Activated CD8-positive, alpha-beta T cell treated with anti-CD3 and anti-CD28 coated beads, Interleukin-2, amount 10 ng/mL, durations not matched to agents 7 days and 5 days (primary cell): ENCODE measurements at regions not wholly inside any gene's neighbourhood (a gene's known extent, or its start where the extent isn't known, plus 50 kb on each side); places are given as distances from the start of the nearest gene placed in this dataset.

Experiments
- ATAC-seq: fragments of 150-1000 bp; cut with Tn5 transposase; one replicate; pipeline ENCODE4 v1.10.0; 2021; ENCODE audit warnings: moderate library complexity
- CTCF ChIA-PET: fragments of 350-600 bp; sonication (Branson Sonifier 250); formaldehyde crosslinking; loops from one replicate; lab custom pipeline; 2021; ENCODE audit warnings: antibody characterized with exemption; lab: Charles Lee
- POLR2A ChIA-PET: fragments of 350-600 bp; sonication (Branson Sonifier 250); formaldehyde crosslinking; loops from one replicate; lab custom pipeline; 2021; ENCODE audit warnings: antibody characterized with exemption; lab: Charles Lee
- DNase-seq: peaks from one replicate; pipeline ENCODE4 v3.0.0-alpha.2; 2020
- H3K27ac Mint-ChIP-seq: one replicate; pipeline ENCODE4 v1.8.0; 2021; ENCODE audit warnings: mild to moderate bottlenecking, mixed read lengths
- H3K27me3 Mint-ChIP-seq: one replicate; pipeline ENCODE4 v1.8.0; 2021; ENCODE audit warnings: low read depth, mixed read lengths
- H3K36me3 Mint-ChIP-seq: one replicate; pipeline ENCODE4 v1.8.0; 2021; ENCODE audit warnings: low read depth, mixed read lengths
- H3K4me1 Mint-ChIP-seq: one replicate; pipeline ENCODE4 v1.8.0; 2021; ENCODE audit warnings: low read depth, mixed read lengths
- H3K4me3 Mint-ChIP-seq: one replicate; pipeline ENCODE4 v1.8.0; 2021; ENCODE audit warnings: mild to moderate bottlenecking, mixed read lengths
- H3K9me3 Mint-ChIP-seq: one replicate; pipeline ENCODE4 v1.8.0; 2022; ENCODE audit warnings: mixed read lengths; ENCODE audit not compliant: insufficient read depth

DNA sequence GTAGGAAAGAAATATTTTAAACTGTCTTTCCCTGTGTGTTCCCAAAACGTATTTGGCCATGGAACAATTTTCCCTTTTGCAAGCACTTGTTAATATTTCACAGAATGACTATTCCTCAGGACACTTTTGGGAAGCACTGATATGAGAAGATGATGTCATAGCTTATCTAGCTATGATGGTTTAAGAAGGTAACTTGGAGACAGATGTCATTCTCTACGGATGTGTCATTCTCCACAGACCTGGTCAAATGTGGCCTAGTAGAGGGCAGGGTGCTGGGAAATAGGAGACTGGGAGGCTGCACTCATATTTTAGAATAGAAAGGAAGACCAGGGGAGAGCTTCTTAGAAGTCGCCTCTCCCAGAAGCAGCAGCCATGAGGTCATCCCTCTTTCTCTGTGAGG lies 220.7 kb upstream of the GLI3 start:
- no peak overlapping the region for H3K27ac Mint-ChIP-seq
- ChIA-PET CTCF (no interaction called here), POLR2A (no interaction called here)
- H3K27me3 Mint-ChIP-seq: no peaks in the 10 kb centered on the region
- DNase-seq (no peak), ATAC-seq (no peak)
- H3K9me3 Mint-ChIP-seq: no peaks in the 10 kb centered on the region
- no peaks in the 10 kb centered on the region for H3K4me1 Mint-ChIP-seq
- no peak overlapping the region for H3K4me3 Mint-ChIP-seq
- no peaks in the 10 kb centered on the region for H3K36me3 Mint-ChIP-seq

DNA sequence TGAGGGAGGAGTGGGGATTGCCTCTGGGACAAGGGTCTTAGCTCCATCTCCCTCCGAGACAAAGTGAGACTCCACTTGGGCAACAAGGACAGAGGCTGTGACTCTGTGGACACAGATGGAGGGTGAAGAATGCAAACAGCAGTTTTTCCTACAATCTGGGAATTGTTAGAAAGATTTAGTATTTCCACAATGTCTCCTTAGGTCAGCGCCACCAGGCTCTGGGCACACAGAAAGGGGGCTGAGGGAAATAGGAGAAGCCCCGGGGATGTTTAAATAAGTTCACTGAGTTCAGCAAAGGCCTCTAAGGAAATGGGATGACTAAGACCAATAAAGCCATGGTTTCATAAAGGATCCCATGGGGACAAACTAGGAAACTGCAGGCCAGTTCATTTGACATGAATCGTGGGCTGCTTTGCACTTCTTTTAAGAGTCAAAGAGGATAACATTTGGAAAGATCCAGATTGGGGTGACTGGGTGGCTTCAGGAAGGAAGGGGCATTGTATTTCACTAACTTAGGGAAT lies 219.8 kb upstream of the GLI3 start:
- no peaks in the 10 kb centered on the region for H3K27me3 Mint-ChIP-seq
- ChIA-PET POLR2A (no interaction called here), CTCF (no interaction called here)
- H3K9me3 Mint-ChIP-seq: no peaks in the 10 kb centered on the region
- H3K4me3 Mint-ChIP-seq: no peak overlapping the region
- ATAC-seq (no peak), DNase-seq (no peak)
- no peaks in the 10 kb centered on the region for H3K36me3 Mint-ChIP-seq
- H3K4me1 Mint-ChIP-seq: no peaks in the 10 kb centered on the region
- no peak overlapping the region for H3K27ac Mint-ChIP-seq

DNA sequence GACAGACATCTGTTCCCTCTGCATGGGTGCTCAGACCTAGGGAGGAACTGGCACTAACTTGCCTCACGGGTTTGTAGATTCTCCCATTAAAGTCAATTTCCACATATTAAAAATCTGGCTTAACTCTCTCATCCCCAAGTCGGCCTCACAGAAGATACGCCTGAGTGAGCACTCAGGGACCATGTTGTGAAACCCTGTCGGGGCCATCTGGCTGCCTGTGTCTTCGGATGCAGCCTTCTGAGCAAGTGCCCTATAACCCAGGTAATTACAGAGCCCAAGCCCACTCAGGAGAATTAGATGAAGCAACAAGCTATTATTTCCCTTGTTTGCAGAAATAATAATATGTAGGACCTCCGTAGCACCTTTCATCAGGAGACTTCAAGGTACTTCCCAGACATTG lies 219.3 kb upstream of the GLI3 start:
- Mint-ChIP-seq H3K4me1 (no peaks in the 10 kb centered on the region), H3K9me3 (no peaks in the 10 kb centered on the region), H3K4me3 (no peak overlapping the region), H3K27me3 (no peaks in the 10 kb centered on the region), H3K27ac (no peak overlapping the region), H3K36me3 (no peaks in the 10 kb centered on the region)
- ChIA-PET POLR2A (no interaction called here), CTCF (no interaction called here)
- ATAC-seq (no peak), DNase-seq (no peak)

DNA sequence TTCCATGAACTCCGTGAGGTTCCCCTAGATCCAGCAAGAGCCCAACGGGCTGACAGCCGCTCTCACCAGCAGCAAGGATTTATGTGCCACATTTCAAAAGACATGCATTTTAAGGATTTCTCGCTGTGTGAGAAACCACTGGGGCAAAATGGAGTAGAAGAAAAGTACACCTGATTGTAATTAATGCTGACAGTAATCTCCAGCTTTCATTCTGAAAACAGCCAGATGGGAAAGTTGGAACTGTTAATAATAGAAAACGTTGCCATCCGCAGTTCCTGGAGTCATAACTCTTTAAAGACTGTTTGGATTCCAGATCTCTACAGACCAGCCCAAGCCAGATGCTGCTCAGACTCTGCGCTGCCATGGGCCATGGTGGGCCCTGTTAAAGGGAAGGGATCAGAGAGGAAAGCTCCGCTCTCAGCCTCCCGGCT lies 216.9 kb upstream of the GLI3 start:
- ChIA-PET CTCF (no interaction called here), POLR2A (no interaction called here)
- Mint-ChIP-seq H3K4me1 (no peaks in the 10 kb centered on the region), H3K9me3 (no peaks in the 10 kb centered on the region), H3K4me3 (no peak overlapping the region), H3K27me3 (no peaks in the 10 kb centered on the region), H3K27ac (no peak overlapping the region), H3K36me3 (no peaks in the 10 kb centered on the region)
- ATAC-seq (no peak), DNase-seq (no peak)

DNA sequence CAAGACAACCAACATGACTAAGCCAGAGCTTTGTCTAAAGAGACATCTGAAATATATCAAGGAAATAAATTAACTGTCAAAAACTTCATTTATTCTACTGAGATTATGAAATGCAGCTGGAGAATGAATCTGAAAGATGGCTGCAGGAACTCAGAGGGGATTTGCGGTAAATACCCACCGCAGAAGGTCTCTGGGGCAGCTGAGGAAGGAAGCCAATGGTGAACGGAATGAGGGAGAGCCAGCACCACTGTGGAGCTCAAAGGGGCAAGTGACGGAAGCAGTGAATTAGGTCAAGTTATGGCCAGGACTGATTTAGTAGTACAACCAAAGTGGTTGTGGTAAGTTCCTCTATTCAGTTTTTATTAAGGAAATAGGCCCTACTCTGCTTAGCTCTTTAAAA lies 215.3 kb upstream of the GLI3 start:
- H3K4me1 Mint-ChIP-seq: no peaks in the 10 kb centered on the region
- H3K9me3 Mint-ChIP-seq: peaks cover 2% of the 10 kb centered on the region
- no peaks in the 10 kb centered on the region for H3K27me3 Mint-ChIP-seq
- H3K4me3 Mint-ChIP-seq: no peak overlapping the region
- CTCF ChIA-PET: no interaction called here
- H3K36me3 Mint-ChIP-seq: no peaks in the 10 kb centered on the region
- POLR2A ChIA-PET: no interaction called here
- DNase-seq: no peak
- no peak for ATAC-seq
- no peak overlapping the region for H3K27ac Mint-ChIP-seq

DNA sequence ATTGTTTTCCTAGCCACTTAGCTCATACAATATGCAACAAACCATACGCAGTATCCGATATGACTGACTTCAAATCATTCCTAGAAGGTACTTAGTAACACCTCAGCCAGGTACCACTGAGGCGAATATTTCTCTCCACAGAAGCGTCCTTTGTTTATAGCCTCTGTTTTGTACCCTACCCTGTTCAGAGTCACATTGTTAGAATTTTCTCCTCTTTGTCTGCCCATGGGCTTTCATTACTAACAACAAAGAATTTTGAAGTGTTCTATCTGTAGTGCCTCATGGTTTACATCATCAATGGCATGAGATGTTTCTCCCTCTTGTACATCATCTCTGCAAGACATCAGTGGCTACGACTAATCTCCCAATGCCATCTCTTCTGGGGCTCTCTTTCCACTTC lies 212.4 kb upstream of the GLI3 start:
- CTCF ChIA-PET: no interaction called here
- Mint-ChIP-seq H3K27ac (no peak overlapping the region), H3K36me3 (no peaks in the 10 kb centered on the region), H3K9me3 (peaks cover 3% of the 10 kb centered on the region), H3K4me3 (no peak overlapping the region), H3K27me3 (no peaks in the 10 kb centered on the region), H3K4me1 (no peaks in the 10 kb centered on the region)
- no peak for ATAC-seq
- DNase-seq: no peak
- POLR2A ChIA-PET: no interaction called here

DNA sequence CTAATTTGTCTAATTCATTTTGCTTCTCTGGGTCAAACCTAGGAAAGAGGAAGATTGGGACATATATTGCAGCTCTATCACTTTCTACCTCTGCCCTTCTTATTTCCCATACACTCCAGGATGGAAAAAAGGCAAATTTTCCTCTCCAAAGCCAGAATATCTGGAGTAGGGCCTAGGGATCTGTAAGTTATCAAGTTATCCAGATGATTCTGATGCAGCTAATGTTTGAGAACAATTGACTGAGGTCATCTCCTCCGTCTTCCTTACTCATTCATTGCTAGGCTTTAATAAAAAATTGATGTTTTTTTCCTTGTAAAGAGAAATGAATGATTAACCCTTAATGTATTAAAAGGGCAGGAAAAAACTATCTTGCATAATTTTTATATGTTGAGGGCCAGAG lies 211.9 kb upstream of the GLI3 start:
- no peaks in the 10 kb centered on the region for H3K4me1 Mint-ChIP-seq
- no peaks in the 10 kb centered on the region for H3K36me3 Mint-ChIP-seq
- DNase-seq (no peak), ATAC-seq (no peak)
- CTCF ChIA-PET: no interaction called here
- H3K27me3 Mint-ChIP-seq: no peaks in the 10 kb centered on the region
- no peak overlapping the region for H3K27ac Mint-ChIP-seq
- H3K4me3 Mint-ChIP-seq: no peak overlapping the region
- peaks cover 3% of the 10 kb centered on the region for H3K9me3 Mint-ChIP-seq
- POLR2A ChIA-PET: no interaction called here

DNA sequence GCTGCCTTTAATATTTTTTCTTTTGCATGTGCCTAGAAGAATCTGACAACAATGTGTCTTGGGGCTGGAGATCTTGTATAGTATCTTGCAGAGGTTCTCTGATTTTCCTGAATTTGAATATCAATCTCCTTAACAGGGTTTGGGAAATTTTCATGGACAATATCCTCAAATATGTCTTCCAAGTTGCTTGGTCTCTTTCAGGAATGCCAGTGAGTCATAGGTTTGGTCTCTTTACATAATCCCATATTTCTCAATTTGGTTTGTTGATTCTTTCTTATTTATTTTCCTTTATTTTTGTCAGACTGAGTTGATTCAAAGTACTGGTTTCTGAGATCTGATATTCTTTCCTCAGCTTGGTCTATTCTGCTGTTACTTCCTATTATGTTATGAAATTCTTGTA lies 208.7 kb upstream of the GLI3 start:
- Mint-ChIP-seq H3K27me3 (no peaks in the 10 kb centered on the region), H3K27ac (no peak overlapping the region), H3K4me3 (no peak overlapping the region), H3K36me3 (no peaks in the 10 kb centered on the region), H3K9me3 (peaks cover 7% of the 10 kb centered on the region), H3K4me1 (no peaks in the 10 kb centered on the region)
- DNase-seq: no peak
- ChIA-PET CTCF (no interaction called here), POLR2A (no interaction called here)
- ATAC-seq: no peak

DNA sequence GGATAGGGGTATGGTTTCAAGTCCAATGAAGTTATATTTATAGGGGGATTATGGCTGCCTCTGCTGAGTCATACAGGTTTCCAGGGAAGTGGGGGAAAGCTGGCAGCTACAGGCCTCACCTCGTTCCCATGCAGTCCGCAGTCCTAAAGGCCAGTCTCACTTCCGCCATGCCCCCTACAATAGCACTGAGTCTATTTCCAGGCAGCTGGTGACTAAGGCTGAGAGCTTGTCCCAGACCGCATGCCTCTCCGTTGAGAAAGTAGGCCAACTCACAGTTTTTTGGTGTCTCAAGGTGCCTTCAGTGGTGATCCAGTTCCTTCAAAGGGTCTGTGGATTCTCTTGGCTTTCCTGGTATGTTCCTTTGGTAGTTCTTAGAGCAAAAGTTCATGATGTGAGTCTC lies 203.9 kb upstream of the GLI3 start:
- ATAC-seq: no peak
- no peaks in the 10 kb centered on the region for H3K36me3 Mint-ChIP-seq
- no peak overlapping the region for H3K27ac Mint-ChIP-seq
- no peaks in the 10 kb centered on the region for H3K4me1 Mint-ChIP-seq
- POLR2A ChIA-PET: no interaction called here
- CTCF ChIA-PET: no interaction called here
- no peak for DNase-seq
- no peaks in the 10 kb centered on the region for H3K27me3 Mint-ChIP-seq
- H3K4me3 Mint-ChIP-seq: no peak overlapping the region
- H3K9me3 Mint-ChIP-seq: peaks cover 20% of the 10 kb centered on the region

DNA sequence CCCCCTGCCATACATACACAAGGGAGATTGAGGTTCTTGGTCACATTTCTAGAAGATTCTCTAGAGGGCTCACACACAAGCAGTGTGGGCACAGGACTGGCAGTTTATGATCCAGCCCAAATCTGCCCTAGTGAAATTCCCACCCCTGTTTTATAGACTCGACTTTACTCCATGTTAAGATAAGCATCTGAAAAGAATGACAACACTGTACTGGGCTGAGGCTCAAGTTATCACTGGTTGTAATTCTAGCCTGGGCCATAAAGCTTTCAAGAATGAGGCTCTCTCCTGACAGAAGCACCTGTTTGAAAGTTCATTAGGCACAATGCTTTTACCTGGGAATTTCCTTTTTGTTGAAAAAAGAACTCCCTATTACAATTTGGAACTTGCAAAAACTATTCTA lies 195.6 kb upstream of the GLI3 start:
- H3K9me3 Mint-ChIP-seq: peaks cover under 1% of the 10 kb centered on the region
- no peak overlapping the region for H3K4me3 Mint-ChIP-seq
- no peak overlapping the region for H3K27ac Mint-ChIP-seq
- H3K36me3 Mint-ChIP-seq: no peaks in the 10 kb centered on the region
- H3K4me1 Mint-ChIP-seq: no peaks in the 10 kb centered on the region
- DNase-seq (no peak), ATAC-seq (no peak)
- no peaks in the 10 kb centered on the region for H3K27me3 Mint-ChIP-seq
- ChIA-PET CTCF (no interaction called here), POLR2A (no interaction called here)

DNA sequence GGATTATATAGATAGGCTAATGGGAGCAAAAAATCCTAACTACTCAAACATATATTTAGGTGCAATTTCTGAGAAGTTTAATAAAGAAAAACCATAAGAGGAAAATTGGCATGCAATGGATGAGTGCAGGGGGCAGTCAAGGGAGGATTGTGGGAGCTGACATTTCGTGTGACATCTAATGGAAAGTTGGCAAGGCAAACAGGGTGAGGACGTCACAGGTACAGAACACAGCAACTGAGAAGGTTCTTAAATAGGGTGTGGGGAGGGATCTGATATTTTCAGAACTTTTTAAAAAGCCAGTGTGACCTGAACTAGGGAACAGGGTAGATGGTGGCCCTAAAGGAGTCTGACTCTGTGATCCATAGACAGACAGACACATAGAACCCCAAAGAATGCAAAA lies 194.9 kb upstream of the GLI3 start:
- ChIA-PET CTCF (no interaction called here), POLR2A (no interaction called here)
- Mint-ChIP-seq H3K9me3 (no peaks in the 10 kb centered on the region), H3K36me3 (no peaks in the 10 kb centered on the region), H3K27ac (no peak overlapping the region), H3K4me3 (no peak overlapping the region), H3K4me1 (no peaks in the 10 kb centered on the region), H3K27me3 (no peaks in the 10 kb centered on the region)
- ATAC-seq (no peak), DNase-seq (no peak)

DNA sequence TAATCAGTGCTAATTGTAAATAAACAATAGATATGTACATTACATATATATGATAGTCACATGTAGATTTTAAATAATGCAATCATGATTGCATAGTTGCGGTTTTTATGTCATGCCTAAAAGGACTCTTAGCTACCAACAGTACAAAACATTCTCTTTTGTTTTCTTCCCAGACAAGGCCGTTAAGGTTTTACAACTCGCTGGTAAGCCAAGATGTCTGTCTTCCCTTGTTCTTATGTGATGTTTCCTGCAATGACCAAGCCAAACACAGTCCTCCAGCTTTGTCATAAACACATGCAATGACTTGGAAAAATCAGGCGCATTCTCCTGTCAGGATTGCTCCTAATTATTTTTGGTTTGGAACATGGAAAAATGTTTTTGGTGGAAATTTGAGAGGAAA lies 192.3 kb upstream of the GLI3 start:
- Mint-ChIP-seq H3K9me3 (no peaks in the 10 kb centered on the region), H3K36me3 (no peaks in the 10 kb centered on the region), H3K27me3 (no peaks in the 10 kb centered on the region), H3K4me3 (no peak overlapping the region), H3K4me1 (no peaks in the 10 kb centered on the region), H3K27ac (no peak overlapping the region)
- CTCF ChIA-PET: no interaction called here
- POLR2A ChIA-PET: no interaction called here
- ATAC-seq: no peak
- DNase-seq: no peak

DNA sequence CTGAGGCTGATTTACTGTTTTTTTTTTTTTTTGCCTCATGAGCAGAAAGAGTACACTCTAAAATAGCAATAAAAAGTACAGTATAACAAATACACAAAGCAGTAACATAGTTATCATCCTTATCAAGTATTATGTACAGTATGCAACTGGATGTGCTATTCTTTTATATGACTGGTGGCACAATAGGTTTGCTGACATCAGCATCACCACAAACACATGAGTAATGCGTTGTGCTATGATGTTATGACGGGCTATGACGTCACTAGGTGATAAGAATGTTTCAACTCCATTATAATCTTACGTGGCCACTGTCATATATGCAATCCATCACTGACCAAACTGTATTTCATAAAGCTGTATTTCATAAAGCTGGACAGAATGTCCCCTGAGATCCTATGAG lies 189.2 kb upstream of the GLI3 start:
- no peaks in the 10 kb centered on the region for H3K36me3 Mint-ChIP-seq
- H3K27me3 Mint-ChIP-seq: no peaks in the 10 kb centered on the region
- H3K4me3 Mint-ChIP-seq: no peak overlapping the region
- DNase-seq (no peak), ATAC-seq (no peak)
- ChIA-PET CTCF (no interaction called here), POLR2A (no interaction called here)
- no peak overlapping the region for H3K27ac Mint-ChIP-seq
- no peaks in the 10 kb centered on the region for H3K9me3 Mint-ChIP-seq
- no peaks in the 10 kb centered on the region for H3K4me1 Mint-ChIP-seq
